H9 (cell line): ENCODE measurements at regions not wholly inside any gene's neighbourhood (a gene's known extent, or its start where the extent isn't known, plus 50 kb on each side); places are given as distances from the start of the nearest gene placed in this dataset.
A peak's percentile ranks its signal among the peaks of the same experiment; 100 is the strongest.

Source experiments
- DNase-seq: peaks from one replicate; pipeline ENCODE4 v3.0.0-alpha.2; 2017
- H2AFZ ChIP-seq: one replicate; pipeline ENCODE4 v1.6.1; 2013; ENCODE audit warnings: mild to moderate bottlenecking, low read length, control low read depth, moderate library complexity
- H2AK5ac ChIP-seq: 2 replicates; pipeline ENCODE4 v1.6.1; 2013; ENCODE audit warnings: low read length, control low read depth, mixed read lengths; ENCODE audit not compliant: insufficient read length
- H2BK120ac ChIP-seq: one replicate; pipeline ENCODE4 v1.6.1; 2013; ENCODE audit warnings: low read depth, mild to moderate bottlenecking, low read length, control low read depth, inconsistent platforms; ENCODE audit not compliant: poor library complexity, severe bottlenecking
- H2BK12ac ChIP-seq: 2 replicates; pipeline ENCODE4 v1.6.1; 2013; ENCODE audit warnings: low read length, control low read depth, mixed read lengths, low read depth; ENCODE audit not compliant: insufficient read length
- H2BK15ac ChIP-seq: 2 replicates; pipeline ENCODE4 v1.6.1; 2013; ENCODE audit warnings: low read depth, low read length, control low read depth
- H2BK20ac ChIP-seq: one replicate; pipeline ENCODE4 v1.6.1; 2013; ENCODE audit warnings: low read depth, mild to moderate bottlenecking, low read length, control low read depth, inconsistent platforms; ENCODE audit not compliant: poor library complexity, severe bottlenecking
- H2BK5ac ChIP-seq: 2 replicates; pipeline ENCODE4 v1.6.1; 2013; ENCODE audit warnings: low read length, control low read depth, mixed read lengths; ENCODE audit not compliant: insufficient read length
- H3K14ac ChIP-seq: 2 replicates; pipeline ENCODE4 v1.6.1; 2013; ENCODE audit warnings: low read length, control low read depth; ENCODE audit not compliant: insufficient read depth
- H3K18ac ChIP-seq: 2 replicates; pipeline ENCODE4 v1.6.1; 2013; ENCODE audit warnings: low read depth, mild to moderate bottlenecking, mixed read lengths, low read length, control low read depth; ENCODE audit not compliant: insufficient read length
- H3K23ac ChIP-seq: 2 replicates; pipeline ENCODE4 v1.6.1; 2013; ENCODE audit warnings: low read length, control low read depth, mixed read lengths, low read depth; ENCODE audit not compliant: insufficient read length
- H3K23me2 ChIP-seq: 2 replicates; pipeline ENCODE4 v1.6.1; 2013; ENCODE audit warnings: low read depth, mild to moderate bottlenecking, mixed read lengths, low read length, control low read depth; ENCODE audit not compliant: insufficient read length, poor library complexity, severe bottlenecking
- H3K27ac ChIP-seq: 2 replicates; pipeline ENCODE4 v1.5.1; 2013; ENCODE audit warnings: low read length, control low read depth, mixed read lengths, low read depth; ENCODE audit not compliant: insufficient read length
- H3K27me3 ChIP-seq: 2 replicates; pipeline ENCODE4 v1.6.1; 2013; ENCODE audit warnings: low read length, control low read depth, inconsistent platforms; ENCODE audit not compliant: insufficient read depth
- H3K4ac ChIP-seq: 2 replicates; pipeline ENCODE4 v1.6.1; 2013; ENCODE audit warnings: low read depth, mild to moderate bottlenecking, control low read depth, inconsistent platforms, low read length, moderate library complexity
- H3K4me1 ChIP-seq: 2 replicates; pipeline ENCODE4 v1.6.1; 2013; ENCODE audit warnings: low read length, control low read depth, inconsistent platforms; ENCODE audit not compliant: insufficient read depth
- H3K4me2 ChIP-seq: 2 replicates; pipeline ENCODE4 v1.6.1; 2013; ENCODE audit warnings: low read length, control low read depth, mixed read lengths; ENCODE audit not compliant: insufficient read length, insufficient read depth
- H3K56ac ChIP-seq: 2 replicates; pipeline ENCODE4 v1.6.1; 2013; ENCODE audit warnings: low read depth, mild to moderate bottlenecking, mixed read lengths, low read length, control low read depth; ENCODE audit not compliant: insufficient read length
- H3K79me1 ChIP-seq: 2 replicates; pipeline ENCODE4 v1.6.1; 2013; ENCODE audit warnings: low read depth, mild to moderate bottlenecking, moderate library complexity, low read length, control low read depth, inconsistent platforms; ENCODE audit not compliant: insufficient read depth, poor library complexity, severe bottlenecking
- H3K79me2 ChIP-seq: 2 replicates; pipeline ENCODE4 v1.6.1; 2013; ENCODE audit warnings: low read length, control low read depth, inconsistent platforms; ENCODE audit not compliant: insufficient read depth
- H3K9ac ChIP-seq: 2 replicates; pipeline ENCODE4 v1.6.1; 2013; ENCODE audit warnings: low read length, control low read depth, mixed read lengths; ENCODE audit not compliant: insufficient read length; ENCODE audit errors: extremely low read depth
- H3K9me3 ChIP-seq: one replicate; pipeline ENCODE4 v1.6.1; 2013; ENCODE audit warnings: low read depth, low read length, inconsistent platforms; ENCODE audit not compliant: control insufficient read depth
- H3T11ph ChIP-seq: one replicate; pipeline ENCODE4 v1.6.1; 2013; ENCODE audit warnings: mild to moderate bottlenecking, low read length, control low read depth, inconsistent platforms
- H4K20me1 ChIP-seq: one replicate; pipeline ENCODE4 v1.6.1; 2013; ENCODE audit not compliant: control insufficient read depth, insufficient read length, insufficient read depth
- H4K5ac ChIP-seq: 2 replicates; pipeline ENCODE4 v1.6.1; 2013; ENCODE audit warnings: low read depth, mild to moderate bottlenecking, mixed read lengths, low read length, control low read depth; ENCODE audit not compliant: insufficient read length
- H4K8ac ChIP-seq: replicated peaks from 2 replicates; pipeline ENCODE4 v1.6.1; 2013; ENCODE audit warnings: low read length, control low read depth, mixed read lengths, low read depth; ENCODE audit not compliant: insufficient read length
- H4K91ac ChIP-seq: 2 replicates; pipeline ENCODE4 v1.6.1; 2013; ENCODE audit warnings: low read depth, mild to moderate bottlenecking, moderate library complexity, mixed read lengths, low read length, control low read depth; ENCODE audit not compliant: insufficient read length
- H3K27ac Mint-ChIP-seq, 3 experiments: 2 replicates in 2 of 3; 3 replicates in 1 of 3; pipeline ENCODE4 v1.8.0; 2020 to 2021; ENCODE audit warnings: mixed read lengths in 3 of 3, mild to moderate bottlenecking in 1 of 3, moderate library complexity in 1 of 3
- H3K27me3 Mint-ChIP-seq: 2 replicates; pipeline ENCODE4 v1.8.0; 2021; ENCODE audit warnings: low read depth, mild to moderate bottlenecking, moderate library complexity, mixed read lengths
- H3K36me3 Mint-ChIP-seq, 3 experiments: 2 replicates in 2 of 3; 3 replicates in 1 of 3; pipeline ENCODE4 v1.8.0; 2020 to 2021; ENCODE audit warnings: low read depth in 3 of 3, mixed read lengths in 3 of 3; ENCODE audit not compliant: insufficient read depth in 1 of 3
- H3K4me1 Mint-ChIP-seq, 2 experiments: 2 replicates each; pipeline ENCODE4 v1.8.0; 2020; ENCODE audit warnings: mixed read lengths in 2 of 2
- H3K4me3 Mint-ChIP-seq, 2 experiments: 2 replicates in 1 of 2; 3 replicates in 1 of 2; pipeline ENCODE4 v1.8.0; 2020 to 2021; ENCODE audit warnings: mild to moderate bottlenecking in 2 of 2, mixed read lengths in 2 of 2, moderate library complexity in 1 of 2
- H3K9me3 Mint-ChIP-seq, 2 experiments: 2 replicates in 1 of 2; 3 replicates in 1 of 2; pipeline ENCODE4 v1.8.0; 2020; ENCODE audit warnings: mild to moderate bottlenecking in 2 of 2, mixed read lengths in 2 of 2, moderate library complexity in 1 of 2
- CTCF ChIP-seq: fragments of 200-600 bp; sonication (generic); conservative IDR thresholded peaks from 3 replicates; pipeline ENCODE4 v1.8.0; 2021; ENCODE audit warnings: antibody characterized with exemption, mild to moderate bottlenecking
- WGBS: extraction: QIAGEN DNeasy Blood & Tissue Kit; methylation state at CpG from one replicate; pipeline ENCODE4 v1.1.7; 2013; ENCODE audit warnings: missing lambda C conversion rate, low lambda C conversion rate, mixed read lengths; ENCODE audit not compliant: insufficient read length; ENCODE audit errors: extremely low coverage; 5-methylcytosine and 5-hydroxymethylcytosine counted together

GRCh38 chr20:50322703-50323131 is 132.1 kb downstream of the CEBPB start:
- Histone ChIP-seq H3K9me3 (no peaks in the 10 kb centered on the region), H3K14ac (no peak overlapping the region), H3K4ac (no peak overlapping the region), H4K8ac (no peak overlapping the region), H2AFZ (no peak overlapping the region), H4K5ac (no peak overlapping the region), H2BK5ac (no peak overlapping the region), H2BK12ac (no peak overlapping the region), H3K4me1 (no peaks in the 10 kb centered on the region), H2AK5ac (no peak overlapping the region), H3K27ac (no peak overlapping the region), H4K91ac (no peak overlapping the region), H3K27me3 (no peaks in the 10 kb centered on the region), H3K79me1 (no peaks in the 10 kb centered on the region), H3K23ac (no peak overlapping the region), H3T11ph (no peak overlapping the region), H4K20me1 (no peaks in the 10 kb centered on the region), H3K23me2 (no peaks in the 10 kb centered on the region), H3K9ac (no peak overlapping the region), H3K18ac (no peak overlapping the region), H3K56ac (no peak overlapping the region), H2BK20ac (no peak overlapping the region), H2BK120ac (no peak overlapping the region), H3K79me2 (no peaks in the 10 kb centered on the region), H2BK15ac (no peak overlapping the region), H3K4me2 (no peak overlapping the region)
- DNase-seq = no peak
- 100% methylated on average over 4 of the region's 5 CpGs for WGBS
- Mint-ChIP-seq H3K36me3 (no peaks in the 10 kb centered on the region; a peak in 1 of 7 replicates), H3K9me3 (peaks cover 0 to 7% of the 10 kb centered on the region in 2 experiments; a peak in 1 of 5 replicates), H3K27me3 (peaks cover 2% of the 10 kb centered on the region), H3K4me3 (no peak overlapping the region), H3K4me1 (peaks cover 15 to 17% of the 10 kb centered on the region in 2 experiments), H3K27ac (peak overlapping the region in 1 of 3 experiments; percentile 46; a peak in 1 of 7 replicates)
- TF ChIP-seq CTCF = no peak
